ENCODE measurements at regions not wholly inside any gene's neighbourhood (a gene's known extent, or its start where the extent isn't known, plus 50 kb on each side); places are given as distances from the start of the nearest gene placed in this dataset.

- intact Hi-C loops (cut with micrococcal nuclease): no loop called here
- H3K27me3 Mint-ChIP-seq (ENCODE audit: low read depth in 3 of 3): peaks cover 0 to 5% (median 0%) of the 10 kb centered on the region in 3 donors
- H3K36me3 Mint-ChIP-seq: no peaks in the 10 kb centered on the region
These were observed 111.9 kb downstream of the XCL2 start for GRCh38 chr1:168431882-168432281.

GRCh38 chr1:168430321-168430720 is 113.5 kb downstream of the XCL2 start:
- DNase-seq: no peak
- H3K4me1 ChIP-seq (ENCODE audit: control insufficient read depth in 1 of 2, insufficient read depth in 2 of 2, low read length in 2 of 2): peaks cover 0 to 5% of the 10 kb centered on the region in 2 donors
- no peaks in the 10 kb centered on the region for H3K9me3 ChIP-seq (replicated peaks in 1 of 2; ENCODE audit: control insufficient read depth in 1 of 2, insufficient read depth in 1 of 2, low read length in 2 of 2)
- Mint-ChIP-seq H3K4me3 (no peak overlapping the region), H3K27ac (no peak overlapping the region), H3K9me3 (no peaks in the 10 kb centered on the region), H3K4me1 (peaks cover 2% of the 10 kb centered on the region), H3K36me3 (no peaks in the 10 kb centered on the region), H3K27me3 (ENCODE audit: low read depth in 3 of 3) (peaks cover 0 to 5% (median 0%) of the 10 kb centered on the region in 3 donors)
- H4K20me1 ChIP-seq (ENCODE audit: insufficient read depth, low read length): no peaks in the 10 kb centered on the region
- no peak overlapping the region for H2AFZ ChIP-seq (ENCODE audit: insufficient read depth, low read depth, low read length, poor library complexity, severe bottlenecking)
- no peaks in the 10 kb centered on the region for H3K79me2 ChIP-seq (ENCODE audit: insufficient read depth, low read length)
- no peaks in the 10 kb centered on the region for H3K27me3 ChIP-seq (ENCODE audit: control insufficient read depth in 2 of 2, insufficient read depth in 2 of 2, low read length in 2 of 2)
- no peak overlapping the region for H3K9ac ChIP-seq (ENCODE audit: insufficient read depth, low read length, poor library complexity, severe bottlenecking)
- H3K4me3 ChIP-seq (replicated peaks in 1 of 3; ENCODE audit: low read depth in 2 of 3, low read length in 3 of 3): no peak overlapping the region
- no peaks in the 10 kb centered on the region for H3K36me3 ChIP-seq (replicated peaks in 1 of 2; ENCODE audit: control insufficient read depth in 1 of 2, insufficient read depth in 2 of 2, low read length in 2 of 2)
- no peak for TF ChIP-seq CTCF (IDR thresholded peaks at IDR 0.05)
- WGBS (ENCODE audit: insufficient coverage): 100% methylated on average over 10 of the region's 13 CpGs
- H3K4me2 ChIP-seq (replicated peaks; ENCODE audit: extremely low read depth, low read length, poor library complexity, severe bottlenecking): no peak overlapping the region
- H3K27ac ChIP-seq (ENCODE audit: low read depth in 1 of 2, low read length in 2 of 2): no peak overlapping the region
- intact Hi-C loops (cut with micrococcal nuclease): no loop called here

More at GRCh38 chr1:168431882-168432281, 111.9 kb downstream of the XCL2 start:
- Histone ChIP-seq H3K79me2 (ENCODE audit: insufficient read depth, low read length) (no peaks in the 10 kb centered on the region), H3K27ac (ENCODE audit: low read depth in 1 of 2, low read length in 2 of 2) (no peak overlapping the region), H3K4me2 (replicated peaks; ENCODE audit: extremely low read depth, low read length, poor library complexity, severe bottlenecking) (no peak overlapping the region), H3K9ac (ENCODE audit: insufficient read depth, low read length, poor library complexity, severe bottlenecking) (no peak overlapping the region), H3K4me1 (ENCODE audit: control insufficient read depth in 1 of 2, insufficient read depth in 2 of 2, low read length in 2 of 2) (peaks cover 0 to 2% of the 10 kb centered on the region in 2 donors), H2AFZ (ENCODE audit: insufficient read depth, low read depth, low read length, poor library complexity, severe bottlenecking) (no peak overlapping the region), H3K36me3 (replicated peaks in 1 of 2; ENCODE audit: control insufficient read depth in 1 of 2, insufficient read depth in 2 of 2, low read length in 2 of 2) (no peaks in the 10 kb centered on the region), H3K4me3 (replicated peaks in 1 of 3; ENCODE audit: low read depth in 2 of 3, low read length in 3 of 3) (no peak overlapping the region), H4K20me1 (ENCODE audit: insufficient read depth, low read length) (no peaks in the 10 kb centered on the region), H3K27me3 (ENCODE audit: control insufficient read depth in 2 of 2, insufficient read depth in 2 of 2, low read length in 2 of 2) (no peaks in the 10 kb centered on the region), H3K9me3 (replicated peaks in 1 of 2; ENCODE audit: control insufficient read depth in 1 of 2, insufficient read depth in 1 of 2, low read length in 2 of 2) (no peaks in the 10 kb centered on the region)
- Mint-ChIP-seq H3K9me3 (peaks cover 0 to 2% (median 0%) of the 10 kb centered on the region in 7 donors), H3K27ac (no peak overlapping the region), H3K4me3 (no peak overlapping the region), H3K4me1 (peaks cover 2% of the 10 kb centered on the region)
- TF ChIP-seq CTCF (IDR thresholded peaks at IDR 0.05): no peak
- DNase-seq: no peak

Data from CD14-positive monocyte (primary cell).